ENCODE measurements at regions not wholly inside any gene's neighbourhood (a gene's known extent, or its start where the extent isn't known, plus 50 kb on each side); places are given as distances from the start of the nearest gene placed in this dataset.

DNA sequence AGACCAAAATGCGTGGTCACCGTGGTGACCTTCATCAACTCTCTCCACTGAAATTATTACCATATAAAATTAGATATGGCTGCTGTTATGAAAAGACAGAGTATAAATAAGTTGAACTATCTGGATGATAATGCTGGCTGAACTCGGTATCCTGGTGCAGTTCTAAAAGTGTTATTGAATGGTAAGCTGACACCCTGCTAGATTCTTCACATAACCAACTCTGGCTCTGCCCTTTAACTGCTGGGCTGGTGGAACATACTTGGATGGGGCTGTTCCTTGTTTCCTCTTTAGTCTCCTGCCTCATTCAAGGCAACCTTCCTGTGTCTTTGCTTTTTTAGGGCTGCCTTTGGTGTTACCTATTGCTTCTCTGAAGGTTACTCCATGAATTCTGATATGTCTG is 106.9 kb downstream of the FGF9 start:
- Histone ChIP-seq H3K9me3 (no peaks in the 10 kb centered on the region), H2AFZ (ENCODE audit: low read depth) (no peak overlapping the region), H3K4me1 (ENCODE audit: control insufficient read depth in 1 of 2, insufficient read depth in 2 of 2, low read depth in 1 of 2, low read length in 1 of 2) (no peaks in the 10 kb centered on the region), H3K9ac (no peak overlapping the region), H3K9me2 (no peaks in the 10 kb centered on the region), H4K20me1 (ENCODE audit: insufficient read depth) (no peaks in the 10 kb centered on the region), H3K27me3 (ENCODE audit: insufficient read depth) (no peaks in the 10 kb centered on the region), H3K79me2 (ENCODE audit: insufficient read depth) (no peaks in the 10 kb centered on the region), H3K27ac (ENCODE audit: low read depth in 2 of 2, low read length in 1 of 2) (no peak overlapping the region), H3K36me3 (replicated peaks in 1 of 2; ENCODE audit: control insufficient read depth in 1 of 2, insufficient read depth in 2 of 2, low read length in 1 of 2) (no peaks in the 10 kb centered on the region), H3K4me3 (ENCODE audit: low read depth in 2 of 2, low read length in 1 of 2) (no peak overlapping the region; a peak in 1 of 4 replicates), H3F3A (replicated peaks; ENCODE audit: insufficient read depth) (no peaks in the 10 kb centered on the region), H3K4me2 (no peak overlapping the region)
- TF ChIP-seq RFX5 (IDR thresholded peaks at IDR 0.05; ENCODE audit: low read length) (no peak), GABPA (IDR thresholded peaks at IDR 0.05; ENCODE audit: low read depth) (no peak), EP300 (IDR thresholded peaks at IDR 0.05; ENCODE audit: borderline replicate concordance in 1 of 2, low read depth in 1 of 2, low read length in 1 of 2) (no peak)
- ChIA-PET CTCF (no interaction called here), POLR2A (no interaction called here)
- no peak for DNase-seq
- WGBS (ENCODE audit: low lambda C conversion rate): 7% methylated on average over 3 of the region's 3 CpGs

DNA sequence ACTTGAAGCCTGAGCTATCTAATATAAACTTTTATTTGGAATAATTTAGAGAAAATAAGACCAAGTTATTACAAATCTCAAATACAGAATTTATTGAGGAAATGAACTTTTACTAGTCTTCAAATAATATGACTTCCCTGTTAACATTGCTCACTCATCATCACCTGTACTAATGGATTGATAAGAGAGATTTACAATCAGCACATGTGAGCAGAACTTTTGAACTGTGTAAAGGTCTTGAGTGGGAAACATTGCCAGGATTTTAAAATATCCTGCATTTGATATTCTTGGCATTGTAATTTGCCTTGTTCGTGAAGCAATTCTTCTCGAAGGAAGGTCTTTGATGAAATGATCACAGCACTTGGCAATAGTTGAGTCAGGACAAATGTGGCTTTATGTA is 111.9 kb downstream of the FGF9 start:
- Histone ChIP-seq H3K79me2 (ENCODE audit: insufficient read depth) (no peaks in the 10 kb centered on the region), H3K27ac (ENCODE audit: low read depth in 2 of 2, low read length in 1 of 2) (no peak overlapping the region), H3K4me3 (ENCODE audit: low read depth in 2 of 2, low read length in 1 of 2) (no peak overlapping the region), H3K4me2 (no peak overlapping the region), H3K4me1 (ENCODE audit: control insufficient read depth in 1 of 2, insufficient read depth in 2 of 2, low read depth in 1 of 2, low read length in 1 of 2) (no peaks in the 10 kb centered on the region), H2AFZ (ENCODE audit: low read depth) (no peak overlapping the region), H3K9me2 (no peaks in the 10 kb centered on the region), H3K27me3 (ENCODE audit: insufficient read depth) (no peaks in the 10 kb centered on the region), H3K9me3 (no peaks in the 10 kb centered on the region), H4K20me1 (ENCODE audit: insufficient read depth) (no peaks in the 10 kb centered on the region), H3K36me3 (replicated peaks in 1 of 2; ENCODE audit: control insufficient read depth in 1 of 2, insufficient read depth in 2 of 2, low read length in 1 of 2) (no peaks in the 10 kb centered on the region), H3K9ac (no peak overlapping the region), H3F3A (replicated peaks; ENCODE audit: insufficient read depth) (no peaks in the 10 kb centered on the region)
- ChIA-PET CTCF (no interaction called here), POLR2A (no interaction called here)
- DNase-seq: no peak
- TF ChIP-seq USF1 (IDR thresholded peaks at IDR 0.05; ENCODE audit: borderline replicate concordance, low read depth) (no peak), NFIC (IDR thresholded peaks at IDR 0.05; ENCODE audit: borderline replicate concordance) (no peak), YY1 (IDR thresholded peaks at IDR 0.05; ENCODE audit: low read depth) (no peak), RXRA (IDR thresholded peaks at IDR 0.05; ENCODE audit: borderline replicate concordance, low read depth) (no peak), SIN3A (IDR thresholded peaks at IDR 0.05; ENCODE audit: borderline replicate concordance, low read depth, low read length) (no peak), TEAD4 (IDR thresholded peaks at IDR 0.05; ENCODE audit: borderline replicate concordance, insufficient read depth) (no peak), RCOR1 (IDR thresholded peaks at IDR 0.05; ENCODE audit: low read length) (no peak)
- TF ChIP-seq, protein P1, sequence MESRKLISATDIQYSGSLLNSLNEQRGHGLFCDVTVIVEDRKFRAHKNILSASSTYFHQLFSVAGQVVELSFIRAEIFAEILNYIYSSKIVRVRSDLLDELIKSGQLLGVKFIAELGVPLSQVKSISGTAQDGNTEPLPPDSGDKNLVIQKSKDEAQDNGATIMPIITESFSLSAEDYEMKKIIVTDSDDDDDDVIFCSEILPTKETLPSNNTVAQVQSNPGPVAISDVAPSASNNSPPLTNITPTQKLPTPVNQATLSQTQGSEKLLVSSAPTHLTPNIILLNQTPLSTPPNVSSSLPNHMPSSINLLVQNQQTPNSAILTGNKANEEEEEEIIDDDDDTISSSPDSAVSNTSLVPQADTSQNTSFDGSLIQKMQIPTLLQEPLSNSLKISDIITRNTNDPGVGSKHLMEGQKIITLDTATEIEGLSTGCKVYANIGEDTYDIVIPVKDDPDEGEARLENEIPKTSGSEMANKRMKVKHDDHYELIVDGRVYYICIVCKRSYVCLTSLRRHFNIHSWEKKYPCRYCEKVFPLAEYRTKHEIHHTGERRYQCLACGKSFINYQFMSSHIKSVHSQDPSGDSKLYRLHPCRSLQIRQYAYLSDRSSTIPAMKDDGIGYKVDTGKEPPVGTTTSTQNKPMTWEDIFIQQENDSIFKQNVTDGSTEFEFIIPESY (IDR thresholded peaks at IDR 0.05; ENCODE audit: borderline replicate concordance, low read depth): no peak
- 0% methylated on average over 2 of the region's 2 CpGs for WGBS (ENCODE audit: low lambda C conversion rate)

All from SK-N-SH (cell line).